Spinal cord (tissue), 9 donors: ENCODE measurements at regions not wholly inside any gene's neighbourhood (a gene's known extent, or its start where the extent isn't known, plus 50 kb on each side); places are given as distances from the start of the nearest gene placed in this dataset.

Experiments
- DNase-seq, 6 donors: peaks; one replicate each; pipeline versions ENCODE4 v3.0.0 to v3.0.0-alpha.2; 2013 to 2015; ENCODE audit warnings: low spot score in 6 of 6, low read depth in 4 of 6
- H3K27ac ChIP-seq: one replicate; pipeline ENCODE4 v1.5.1; 2013; ENCODE audit warnings: low read depth, low read length, control low read depth
- H3K27me3 ChIP-seq: one replicate; pipeline ENCODE4 v1.6.1; 2013; ENCODE audit warnings: low read length; ENCODE audit not compliant: control insufficient read depth, insufficient read depth
- H3K36me3 ChIP-seq: one replicate; pipeline ENCODE4 v1.6.1; 2013; ENCODE audit warnings: low read length; ENCODE audit not compliant: control insufficient read depth, insufficient read depth
- H3K4me1 ChIP-seq: one replicate; pipeline ENCODE4 v1.6.1; 2013; ENCODE audit warnings: low read length; ENCODE audit not compliant: control insufficient read depth, insufficient read depth
- H3K4me3 ChIP-seq: one replicate; pipeline ENCODE4 v1.5.1; 2013; ENCODE audit warnings: low read depth, low read length, control low read depth
- H3K9me3 ChIP-seq: one replicate; pipeline ENCODE4 v1.6.1; 2013; ENCODE audit warnings: low read length; ENCODE audit not compliant: control insufficient read depth, insufficient read depth
- WGBS: methylation state at CpG from one replicate; pipeline ENCODE4 v1.1.5; 2013; ENCODE audit warnings: missing lambda C conversion rate; ENCODE audit not compliant: insufficient coverage; 5-methylcytosine and 5-hydroxymethylcytosine counted together
- donor health status: healthy.

- H3K9me3 ChIP-seq, result peaks cover 3% of the 10 kb centered on the region
- H3K27me3 ChIP-seq, result no peaks in the 10 kb centered on the region
- H3K36me3 ChIP-seq, result peaks cover 2% of the 10 kb centered on the region
- no peak overlapping the region for H3K27ac ChIP-seq
- no peak for DNase-seq
- H3K4me3 ChIP-seq, result no peak overlapping the region
- 80% methylated on average over 1 of the region's 2 CpGs for WGBS
- H3K4me1 ChIP-seq, result no peaks in the 10 kb centered on the region
Observed at GRCh38 chr3:159867372-159867771, 121.3 kb upstream of the IL12A start.

GRCh38 chr3:159870723-159871122 is 117.9 kb upstream of the IL12A start:
- DNase-seq, result no peak
- no peak overlapping the region for H3K4me3 ChIP-seq
- no CpG with 5 or more reads among the region's 1 CpG for WGBS
- H3K9me3 ChIP-seq, result peaks cover 3% of the 10 kb centered on the region
- peaks cover 2% of the 10 kb centered on the region for H3K36me3 ChIP-seq
- no peaks in the 10 kb centered on the region for H3K4me1 ChIP-seq
- no peaks in the 10 kb centered on the region for H3K27me3 ChIP-seq
- H3K27ac ChIP-seq, result no peak overlapping the region

- Histone ChIP-seq H3K27ac (no peak overlapping the region), H3K4me1 (no peaks in the 10 kb centered on the region), H3K27me3 (no peaks in the 10 kb centered on the region), H3K9me3 (peaks cover 3% of the 10 kb centered on the region), H3K4me3 (no peak overlapping the region), H3K36me3 (peaks cover 3% of the 10 kb centered on the region)
- DNase-seq, result no peak
- WGBS, result no CpG with 5 or more reads among the region's 3 CpGs
Observed at GRCh38 chr3:159872374-159873109, 116.1 kb upstream of the IL12A start.

GRCh38 chr3:159875116-159875515 is 113.5 kb upstream of the IL12A start:
- peaks cover 3% of the 10 kb centered on the region for H3K36me3 ChIP-seq
- H3K4me3 ChIP-seq, result no peak overlapping the region
- no peaks in the 10 kb centered on the region for H3K27me3 ChIP-seq
- no peaks in the 10 kb centered on the region for H3K9me3 ChIP-seq
- no peak overlapping the region for H3K27ac ChIP-seq
- peak in 1 of 6 donors; percentile 71 for DNase-seq
- no peaks in the 10 kb centered on the region for H3K4me1 ChIP-seq

- Histone ChIP-seq H3K27ac (no peak overlapping the region), H3K4me3 (no peak overlapping the region), H3K4me1 (peaks cover 13% of the 10 kb centered on the region), H3K27me3 (no peaks in the 10 kb centered on the region), H3K9me3 (no peaks in the 10 kb centered on the region), H3K36me3 (peaks cover 3% of the 10 kb centered on the region)
- 88% methylated on average over 5 of the region's 5 CpGs for WGBS
- no peak for DNase-seq
Observed at GRCh38 chr3:159877924-159878323, 110.7 kb upstream of the IL12A start.

- no CpG with 5 or more reads among the region's 2 CpGs for WGBS
- no peak overlapping the region for H3K27ac ChIP-seq
- no peak for DNase-seq
- peaks cover 18% of the 10 kb centered on the region for H3K4me1 ChIP-seq
- no peak overlapping the region for H3K4me3 ChIP-seq
- no peaks in the 10 kb centered on the region for H3K9me3 ChIP-seq
- H3K27me3 ChIP-seq, result no peaks in the 10 kb centered on the region
- H3K36me3 ChIP-seq, result peaks cover 3% of the 10 kb centered on the region
Observed at GRCh38 chr3:159879146-159879545, 109.5 kb upstream of the IL12A start.

GRCh38 chr3:159879598-159879997 is 109.0 kb upstream of the IL12A start:
- WGBS, result 58% methylated on average over 3 of the region's 6 CpGs
- H3K36me3 ChIP-seq, result peaks cover 3% of the 10 kb centered on the region
- no peak overlapping the region for H3K27ac ChIP-seq
- H3K9me3 ChIP-seq, result no peaks in the 10 kb centered on the region
- no peak overlapping the region for H3K4me3 ChIP-seq
- H3K27me3 ChIP-seq, result no peaks in the 10 kb centered on the region
- no peak for DNase-seq
- H3K4me1 ChIP-seq, result peaks cover 19% of the 10 kb centered on the region

GRCh38 chr3:159881208-159881607 is 107.4 kb upstream of the IL12A start:
- no peaks in the 10 kb centered on the region for H3K27me3 ChIP-seq
- no peaks in the 10 kb centered on the region for H3K9me3 ChIP-seq
- H3K36me3 ChIP-seq, result peaks cover 3% of the 10 kb centered on the region
- H3K4me3 ChIP-seq, result no peak overlapping the region
- H3K27ac ChIP-seq, result peak overlapping the region; percentile 89
- no peak for DNase-seq
- H3K4me1 ChIP-seq, result peaks cover 29% of the 10 kb centered on the region
- no CpG with 5 or more reads among the region's 2 CpGs for WGBS

GRCh38 chr3:159881828-159882309 is 106.8 kb upstream of the IL12A start:
- H3K27me3 ChIP-seq, result no peaks in the 10 kb centered on the region
- WGBS, result 44% methylated on average over 6 of the region's 7 CpGs
- H3K4me3 ChIP-seq, result no peak overlapping the region
- no peaks in the 10 kb centered on the region for H3K9me3 ChIP-seq
- H3K4me1 ChIP-seq, result peaks cover 32% of the 10 kb centered on the region
- H3K36me3 ChIP-seq, result peaks cover 3% of the 10 kb centered on the region
- no peak for DNase-seq
- peak overlapping the region; percentile 89 for H3K27ac ChIP-seq

GRCh38 chr3:159882367-159882766 is 106.3 kb upstream of the IL12A start:
- H3K27ac ChIP-seq, result peak overlapping the region; percentile 89
- H3K4me1 ChIP-seq, result peaks cover 32% of the 10 kb centered on the region

More at GRCh38 chr3:159882367-159882766, 106.3 kb upstream of the IL12A start:
- 40% methylated on average over 1 of the region's 3 CpGs for WGBS
- H3K36me3 ChIP-seq, result no peaks in the 10 kb centered on the region
- H3K4me3 ChIP-seq, result no peak overlapping the region
- DNase-seq, result peak in 3 of 6 donors; percentile 30 to 72 (median 66)
- H3K27me3 ChIP-seq, result no peaks in the 10 kb centered on the region
- no peaks in the 10 kb centered on the region for H3K9me3 ChIP-seq
